EL (cell line): ENCODE measurements at regions not wholly inside any gene's neighbourhood (a gene's known extent, or its start where the extent isn't known, plus 50 kb on each side); places are given as distances from the start of the nearest gene placed in this dataset.

Experiments
- DNase-seq: peaks from one replicate; pipeline ENCODE4 v3.0.0-alpha.2; 2016

GRCh38 chr2:71787476-71788185 is 334.3 kb downstream of the DYSF start:
- DNase-seq, result peak; percentile 63

DNA sequence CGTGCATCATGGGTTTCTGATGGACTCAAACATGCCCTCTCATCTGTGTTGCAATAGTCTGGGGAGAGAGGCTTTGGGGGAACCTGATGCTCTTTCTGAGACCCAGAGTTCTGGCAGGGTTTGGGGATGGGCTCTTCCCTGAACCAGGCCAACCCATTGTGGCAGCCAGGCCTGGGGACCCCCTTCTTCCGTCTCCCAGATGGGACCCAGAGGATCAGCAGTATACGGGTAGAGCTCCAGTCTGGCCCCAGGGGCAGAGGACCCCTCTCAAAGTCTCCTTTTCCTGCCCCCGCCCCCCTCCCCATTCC is 333.7 kb downstream of the DYSF start:
- no peak for DNase-seq

- no peak for DNase-seq
Observed at GRCh38 chr2:71786291-71787107, 333.1 kb downstream of the DYSF start.

DNA sequence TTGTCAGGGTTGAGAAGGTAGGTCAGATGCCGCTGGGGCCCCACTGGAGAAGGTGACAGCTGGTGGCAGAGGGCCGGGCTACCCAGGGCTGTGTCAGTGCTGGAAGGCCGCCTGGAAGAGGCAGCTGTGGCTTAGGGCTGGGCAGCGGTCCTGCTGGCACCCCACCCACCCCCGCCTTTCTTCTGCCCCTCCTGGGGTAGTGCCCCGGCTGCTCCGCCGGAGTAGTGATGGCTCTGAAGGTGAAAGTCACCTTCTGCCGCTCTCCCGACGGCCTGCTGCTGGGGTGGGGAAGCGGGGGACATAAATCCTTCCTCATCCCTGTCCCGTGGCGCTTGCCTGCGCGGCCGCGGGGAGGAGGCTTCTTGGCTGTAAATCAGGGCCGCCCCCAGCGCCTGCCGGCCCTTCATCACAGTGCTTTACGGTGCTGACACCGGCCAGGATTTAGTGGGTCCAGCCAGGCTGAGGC is 332.2 kb downstream of the DYSF start:
- no peak for DNase-seq

DNA sequence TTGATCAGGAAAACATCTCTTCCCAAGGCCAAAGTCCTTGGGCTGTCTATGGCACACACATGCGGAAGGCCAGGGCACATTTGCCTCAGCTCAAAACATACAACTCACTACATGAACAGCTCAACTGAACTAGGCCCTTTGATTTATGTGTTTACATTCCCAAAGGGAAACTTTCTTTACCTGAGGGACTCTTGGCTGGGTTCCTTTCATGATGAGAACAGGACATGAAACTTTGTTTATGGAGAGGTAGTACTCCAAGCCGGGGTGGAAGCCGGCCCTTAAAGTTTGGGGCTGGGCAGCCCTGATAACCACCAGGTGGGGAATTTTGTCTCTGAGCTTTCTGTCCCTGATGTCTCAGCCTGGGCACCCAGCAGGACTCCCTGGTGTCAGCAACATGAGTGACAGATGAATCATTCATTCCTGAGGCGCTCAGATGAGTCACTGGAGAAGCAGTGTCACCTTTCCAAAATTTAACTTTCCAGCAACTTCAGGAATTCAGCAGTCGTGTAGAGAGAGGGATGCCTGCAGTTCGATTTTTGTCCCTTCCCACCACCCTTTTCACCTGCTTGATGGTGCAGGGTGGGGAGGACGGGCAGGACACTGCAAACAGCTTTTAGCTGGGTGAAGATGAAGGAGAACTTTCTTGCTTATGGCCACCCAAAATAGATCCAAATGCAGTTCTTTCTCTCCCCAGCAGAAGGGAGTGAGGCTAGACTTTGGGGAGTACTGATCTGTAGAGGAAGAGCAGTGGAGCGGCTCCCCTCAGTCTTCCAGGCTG is 331.6 kb downstream of the DYSF start:
- DNase-seq, result peak; percentile 64

DNA sequence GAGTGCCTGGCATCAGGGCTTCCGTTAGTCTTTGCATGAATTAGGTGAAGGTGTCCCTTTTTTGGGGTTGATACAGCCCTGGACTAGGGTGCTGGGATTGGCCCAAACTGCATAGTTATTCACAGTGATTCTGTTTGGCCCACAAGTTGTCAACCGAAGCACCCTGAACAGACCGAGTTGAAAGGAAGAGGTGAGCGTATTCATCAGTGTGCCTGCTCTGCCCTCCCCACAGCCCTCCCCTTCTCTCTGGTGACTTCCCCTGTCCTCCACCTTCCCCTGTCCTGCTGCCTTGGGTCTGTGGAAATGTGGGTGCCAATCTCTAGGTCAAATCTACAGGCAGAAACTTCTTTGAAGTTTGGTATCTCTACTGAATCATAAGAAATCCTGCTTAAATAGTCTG is 330.5 kb downstream of the DYSF start:
- no peak for DNase-seq

- DNase-seq, result peak; percentile 34
Observed at GRCh38 chr2:71783215-71783614, 329.9 kb downstream of the DYSF start.

DNA sequence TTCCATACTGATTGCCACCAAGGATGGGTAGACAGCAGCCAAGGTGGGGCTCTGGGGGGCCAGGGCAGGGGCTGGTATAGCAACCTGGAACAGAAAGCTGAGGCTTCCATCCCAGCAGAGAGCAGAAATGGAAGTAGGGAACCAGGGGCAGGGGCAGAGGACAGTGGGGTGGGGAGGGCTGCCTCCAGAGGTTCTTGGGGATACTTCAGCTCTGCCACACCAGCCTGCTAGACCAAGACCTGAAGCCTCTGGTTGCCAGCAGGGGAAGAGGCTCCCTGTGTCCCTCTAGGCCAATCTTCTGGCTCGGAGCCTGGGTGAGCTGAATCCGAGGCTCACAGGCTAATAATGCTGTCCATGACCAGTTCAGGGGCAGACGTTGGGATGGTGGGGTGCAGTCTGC is 329.0 kb downstream of the DYSF start:
- no peak for DNase-seq

- DNase-seq, result no peak
Observed at GRCh38 chr2:71781695-71782228, 328.4 kb downstream of the DYSF start.

DNA sequence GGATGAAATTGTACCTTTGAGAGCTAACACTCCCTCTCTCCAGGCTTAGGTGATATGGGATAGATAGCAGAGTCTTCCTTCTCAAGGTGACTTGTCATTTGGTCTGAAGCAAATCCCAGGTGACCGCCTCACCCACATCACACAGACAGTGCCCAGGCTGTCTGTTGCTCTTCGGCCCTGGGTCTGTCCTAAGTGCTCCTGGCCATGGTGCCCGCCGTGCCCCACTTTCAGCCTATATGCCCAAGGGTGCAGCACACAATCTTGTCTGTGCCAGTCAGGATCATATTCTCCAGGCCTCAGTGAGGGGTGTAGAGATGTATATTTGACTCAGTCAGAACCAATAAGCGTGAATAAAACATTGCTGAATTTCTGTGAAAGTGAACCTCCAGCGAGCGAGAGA is 326.8 kb downstream of the DYSF start:
- no peak for DNase-seq

DNA sequence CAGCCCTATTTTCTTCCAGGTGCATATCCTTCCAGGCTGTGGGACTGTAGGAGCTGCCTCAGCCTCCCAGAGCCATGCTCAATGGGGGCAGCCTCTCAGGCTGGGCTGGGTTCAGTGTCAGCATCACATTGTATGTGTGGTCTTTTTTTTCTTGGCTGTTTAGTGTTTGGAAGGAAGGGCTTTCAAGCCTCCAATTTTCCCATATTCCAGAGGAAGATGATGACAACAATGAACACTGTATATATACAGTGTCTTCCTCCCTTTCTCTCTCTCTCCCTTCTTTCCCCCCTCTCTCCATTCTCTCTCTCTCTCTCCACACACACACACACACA is 326.4 kb downstream of the DYSF start:
- no peak for DNase-seq

- no peak for DNase-seq
Observed at GRCh38 chr2:71778936-71779773, 325.8 kb downstream of the DYSF start.

GRCh38 chr2:71778514-71778913 is 325.2 kb downstream of the DYSF start:
- DNase-seq, result no peak

DNA sequence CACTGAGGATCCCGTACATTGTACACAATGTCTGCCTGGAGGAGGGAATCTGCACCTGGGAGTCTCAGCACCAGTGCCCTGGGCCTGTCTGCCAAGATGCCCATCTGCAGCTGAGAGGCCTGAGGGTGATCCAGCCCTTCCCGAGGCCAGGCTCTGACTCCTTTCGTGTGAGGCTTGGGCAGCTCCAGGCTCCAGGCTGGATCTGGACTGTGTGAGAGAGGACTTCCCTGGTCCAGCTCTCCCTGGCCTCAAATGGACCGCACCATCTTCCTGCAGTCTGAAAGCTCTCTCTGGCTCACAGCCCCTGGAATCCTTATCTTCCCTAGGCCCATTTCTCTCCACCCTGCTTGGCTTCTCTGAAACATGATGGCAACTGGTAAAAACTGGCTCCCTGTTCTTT is 324.6 kb downstream of the DYSF start:
- DNase-seq, result no peak

- DNase-seq, result no peak
Observed at GRCh38 chr2:71776227-71776626, 322.9 kb downstream of the DYSF start.

GRCh38 chr2:71773218-71773617 is 319.9 kb downstream of the DYSF start:
- no peak for DNase-seq

DNA sequence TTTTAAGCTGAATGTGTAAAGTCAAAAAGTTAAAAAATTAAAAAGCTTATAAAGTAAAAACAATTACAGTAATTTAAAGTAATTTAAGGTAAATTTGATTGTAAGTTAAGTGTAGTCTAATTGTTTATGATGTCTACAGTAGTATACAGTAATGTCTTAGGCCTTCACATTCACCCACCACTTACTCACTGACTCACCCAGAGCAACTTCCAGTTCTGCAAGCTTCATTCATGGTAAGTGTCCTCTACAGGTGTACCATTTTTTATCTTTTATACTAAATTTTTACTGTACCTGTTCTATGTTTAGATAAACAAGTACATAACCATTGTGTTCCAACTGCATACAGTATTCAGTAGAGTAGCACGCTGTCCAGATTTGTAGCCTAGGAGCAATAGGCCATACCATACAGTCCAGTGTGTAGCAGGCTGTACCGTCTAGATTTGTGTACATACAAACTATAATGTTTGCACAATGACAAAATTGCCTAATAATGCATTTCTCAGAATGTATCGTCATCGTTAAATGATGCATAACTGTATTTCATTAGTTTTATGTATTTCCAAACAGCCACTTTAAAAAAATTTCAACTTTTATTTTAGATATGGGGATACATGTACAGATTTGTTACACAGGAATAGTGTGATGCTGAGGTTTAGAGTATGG is 319.3 kb downstream of the DYSF start:
- DNase-seq, result no peak

DNA sequence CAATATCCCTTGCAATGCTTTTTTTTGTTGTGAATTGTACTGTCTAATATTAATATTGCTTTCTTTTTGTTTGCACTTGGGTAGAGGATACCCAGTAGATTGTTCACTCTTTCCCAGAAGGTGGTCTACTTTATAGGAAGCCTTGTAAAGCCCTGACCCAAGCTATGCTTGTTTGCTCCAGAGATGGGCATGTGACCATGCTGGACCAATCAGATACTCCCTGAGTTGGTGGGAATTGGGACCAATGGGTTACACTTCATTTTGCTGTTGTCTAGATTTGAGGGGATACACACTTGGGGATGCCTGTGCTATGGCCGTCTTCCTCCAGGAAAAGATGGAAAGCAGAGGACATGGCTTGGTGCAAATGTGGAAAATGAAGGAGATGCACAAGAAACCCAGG is 314.3 kb downstream of the DYSF start:
- no peak for DNase-seq

GRCh38 chr2:71759060-71759459 is 305.7 kb downstream of the DYSF start:
- DNase-seq, result peak; percentile 70

DNA sequence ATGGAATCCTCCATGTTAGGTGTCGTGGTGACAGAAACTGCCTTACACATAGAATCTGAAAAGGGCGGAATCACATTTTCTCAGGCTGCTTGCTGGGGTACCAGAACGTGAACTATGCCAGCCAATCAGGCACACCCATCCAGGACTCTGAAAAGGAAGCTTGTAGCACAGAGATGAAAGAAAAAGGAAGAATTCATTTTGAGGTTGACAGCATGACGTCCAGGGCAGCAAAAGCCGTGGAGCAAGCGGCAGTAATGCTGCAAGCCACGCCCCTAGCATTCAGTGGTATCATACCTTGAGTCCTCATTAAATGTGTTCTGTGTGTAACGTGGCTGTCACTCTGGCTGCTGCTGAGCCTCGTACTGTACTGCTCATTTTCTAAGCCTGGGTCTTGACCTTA is 304.0 kb downstream of the DYSF start:
- DNase-seq, result no peak

GRCh38 chr2:71756280-71756906 is 303.0 kb downstream of the DYSF start:
- peak; percentile 63 for DNase-seq

DNA sequence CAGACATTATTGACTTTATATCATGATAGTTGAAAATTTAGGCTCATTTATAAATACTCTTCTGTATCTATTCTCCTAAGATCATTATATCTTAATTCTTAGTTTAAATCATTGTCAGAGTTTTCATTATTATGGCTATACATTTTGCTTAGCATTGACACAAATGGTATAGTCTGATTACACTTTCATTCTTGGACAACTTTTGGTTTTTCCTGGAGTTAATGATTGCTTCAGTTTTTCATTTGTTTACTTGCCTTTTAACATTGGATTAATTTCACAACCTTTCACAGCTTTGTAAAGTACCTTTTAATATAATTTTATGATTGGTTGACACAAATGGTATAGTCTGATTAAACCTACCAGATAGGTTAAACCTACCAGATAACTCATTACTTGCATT is 298.2 kb downstream of the DYSF start:
- DNase-seq, result no peak
